OCI-LY1 (cell line): ENCODE measurements at regions not wholly inside any gene's neighbourhood (a gene's known extent, or its start where the extent isn't known, plus 50 kb on each side); places are given as distances from the start of the nearest gene placed in this dataset.
"Not testable (repeated sequence)": the region's sequence is repeated elsewhere in the genome, so short reads cannot be mapped to it uniquely, and the experiment has no call there.

Source experiments
- H2AFZ ChIP-seq: fragments of 200-600 bp; sonication (generic), shearing (Covaris generic); 2 replicates; pipeline ENCODE4 v1.6.0; 2014; ENCODE audit warnings: antibody characterized with exemption, mild to moderate bottlenecking, low read length
- H3F3A ChIP-seq: fragments of 200-600 bp; sonication (generic), shearing (Covaris generic); 2 replicates; pipeline ENCODE4 v1.6.0; 2014; ENCODE audit warnings: mild to moderate bottlenecking, antibody characterized with exemption, low read length, moderate library complexity; ENCODE audit not compliant: insufficient read depth
- H3K27ac ChIP-seq: fragments of 200-600 bp; sonication (generic); 2 replicates; pipeline ENCODE4 v1.5.1; 2014; ENCODE audit warnings: low read length, mixed run types, mild to moderate bottlenecking, low read depth; ENCODE audit not compliant: poor library complexity, severe bottlenecking
- H3K27me3 ChIP-seq: fragments of 200-600 bp; sonication (generic); 2 replicates; pipeline ENCODE4 v1.6.0; 2014; ENCODE audit warnings: antibody characterized with exemption, mild to moderate bottlenecking, low read length, moderate library complexity; ENCODE audit not compliant: insufficient read depth
- H3K36me3 ChIP-seq: fragments of 200-600 bp; sonication (generic); 2 replicates; pipeline ENCODE4 v1.6.1; 2014; ENCODE audit warnings: mild to moderate bottlenecking, antibody characterized with exemption, low read length, moderate library complexity, mixed read lengths; ENCODE audit not compliant: insufficient read depth
- H3K4me1 ChIP-seq: fragments of 200-600 bp; sonication (generic); 2 replicates; pipeline ENCODE4 v1.5.1; 2014; ENCODE audit warnings: mild to moderate bottlenecking, low read length, moderate library complexity; ENCODE audit not compliant: insufficient read depth, severe bottlenecking
- H3K4me2 ChIP-seq: fragments of 200-600 bp; sonication (generic), shearing (Covaris generic); 2 replicates; pipeline ENCODE4 v1.6.1; 2014; ENCODE audit warnings: low read length
- H3K4me3 ChIP-seq: fragments of 200-600 bp; sonication (generic); 2 replicates; pipeline ENCODE4 v1.5.1; 2014; ENCODE audit warnings: low read length, low read depth, mild to moderate bottlenecking, mixed read lengths; ENCODE audit not compliant: poor library complexity, severe bottlenecking
- H3K79me2 ChIP-seq: fragments of 200-600 bp; shearing (Covaris generic); 2 replicates; pipeline ENCODE4 v1.6.1; 2016; ENCODE audit warnings: mixed run types, low read length, mixed read lengths; ENCODE audit not compliant: insufficient read depth
- H3K9ac ChIP-seq: fragments of 200-600 bp; sonication (generic), shearing (Covaris generic); 2 replicates; pipeline ENCODE4 v1.6.1; 2014; ENCODE audit warnings: mild to moderate bottlenecking, low read length, mixed read lengths
- H3K9me2 ChIP-seq: fragments of 200-600 bp; sonication (generic), shearing (Covaris generic); 2 replicates; pipeline ENCODE4 v1.6.1; 2014; ENCODE audit warnings: low read depth, mild to moderate bottlenecking, low read length, mixed read lengths
- H3K9me3 ChIP-seq: fragments of 200-600 bp; shearing (Covaris generic); 2 replicates; pipeline ENCODE4 v1.6.1; 2014; ENCODE audit warnings: low read length, mixed read lengths
- H4K20me1 ChIP-seq: fragments of 200-600 bp; sonication (generic), shearing (Covaris generic); 2 replicates; pipeline ENCODE4 v1.6.0; 2016; ENCODE audit warnings: mild to moderate bottlenecking, low read length; ENCODE audit not compliant: insufficient read depth
- EZH2 ChIP-seq: fragments of 200-600 bp; sonication (generic), shearing (Covaris generic); IDR thresholded peaks from 2 replicates; pipeline ENCODE4 v1.8.0; 2017; ENCODE audit warnings: borderline replicate concordance, mixed run types, mild to moderate bottlenecking, antibody characterized with exemption, low read length, moderate library complexity, mixed read lengths
- TF ChIP-seq, protein P1 (sequence below): fragments of 200-600 bp; sonication (generic), shearing (Covaris generic); IDR thresholded peaks from 2 replicates; pipeline ENCODE4 v1.5.1; 2017; ENCODE audit warnings: mild to moderate bottlenecking, antibody characterized with exemption, low read length, moderate library complexity, mixed read lengths

DNA sequence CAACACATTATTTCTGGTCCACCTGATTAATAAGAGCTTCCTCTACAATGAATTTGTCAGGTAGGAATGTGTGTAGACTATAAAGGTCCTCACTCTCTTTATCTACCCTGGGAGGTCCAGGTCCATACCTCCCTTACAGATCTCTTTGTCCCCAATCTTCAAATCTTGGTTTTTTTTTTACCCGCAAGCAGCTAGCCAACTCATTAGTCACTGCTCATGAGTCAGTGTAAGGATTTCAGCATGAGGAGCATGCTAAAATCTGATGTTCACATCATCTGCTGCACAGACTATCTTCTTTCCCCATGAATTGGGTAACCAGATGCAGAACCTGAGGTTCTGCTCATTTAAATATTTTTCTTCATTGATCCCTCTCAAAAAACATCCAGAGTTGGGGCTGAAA lies 397.0 kb upstream of the ISX start:
- H4K20me1 ChIP-seq, result no peaks in the 10 kb centered on the region
- TF ChIP-seq EZH2, result no peak
- TF ChIP-seq, protein P1, sequence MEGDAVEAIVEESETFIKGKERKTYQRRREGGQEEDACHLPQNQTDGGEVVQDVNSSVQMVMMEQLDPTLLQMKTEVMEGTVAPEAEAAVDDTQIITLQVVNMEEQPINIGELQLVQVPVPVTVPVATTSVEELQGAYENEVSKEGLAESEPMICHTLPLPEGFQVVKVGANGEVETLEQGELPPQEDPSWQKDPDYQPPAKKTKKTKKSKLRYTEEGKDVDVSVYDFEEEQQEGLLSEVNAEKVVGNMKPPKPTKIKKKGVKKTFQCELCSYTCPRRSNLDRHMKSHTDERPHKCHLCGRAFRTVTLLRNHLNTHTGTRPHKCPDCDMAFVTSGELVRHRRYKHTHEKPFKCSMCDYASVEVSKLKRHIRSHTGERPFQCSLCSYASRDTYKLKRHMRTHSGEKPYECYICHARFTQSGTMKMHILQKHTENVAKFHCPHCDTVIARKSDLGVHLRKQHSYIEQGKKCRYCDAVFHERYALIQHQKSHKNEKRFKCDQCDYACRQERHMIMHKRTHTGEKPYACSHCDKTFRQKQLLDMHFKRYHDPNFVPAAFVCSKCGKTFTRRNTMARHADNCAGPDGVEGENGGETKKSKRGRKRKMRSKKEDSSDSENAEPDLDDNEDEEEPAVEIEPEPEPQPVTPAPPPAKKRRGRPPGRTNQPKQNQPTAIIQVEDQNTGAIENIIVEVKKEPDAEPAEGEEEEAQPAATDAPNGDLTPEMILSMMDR, result no peak
- no peaks in the 10 kb centered on the region for H3K4me1 ChIP-seq
- H3K27me3 ChIP-seq, result no peaks in the 10 kb centered on the region
- H3K9ac ChIP-seq, result no peak overlapping the region
- H3K79me2 ChIP-seq, result no peaks in the 10 kb centered on the region
- H3K36me3 ChIP-seq, result no peaks in the 10 kb centered on the region
- no peak overlapping the region for H3K4me3 ChIP-seq
- H3K9me3 ChIP-seq, result no peaks in the 10 kb centered on the region
- no peaks in the 10 kb centered on the region for H3F3A ChIP-seq
- H2AFZ ChIP-seq, result no peak overlapping the region
- H3K27ac ChIP-seq, result no peak overlapping the region
- no peaks in the 10 kb centered on the region for H3K9me2 ChIP-seq
- H3K4me2 ChIP-seq, result no peak overlapping the region

DNA sequence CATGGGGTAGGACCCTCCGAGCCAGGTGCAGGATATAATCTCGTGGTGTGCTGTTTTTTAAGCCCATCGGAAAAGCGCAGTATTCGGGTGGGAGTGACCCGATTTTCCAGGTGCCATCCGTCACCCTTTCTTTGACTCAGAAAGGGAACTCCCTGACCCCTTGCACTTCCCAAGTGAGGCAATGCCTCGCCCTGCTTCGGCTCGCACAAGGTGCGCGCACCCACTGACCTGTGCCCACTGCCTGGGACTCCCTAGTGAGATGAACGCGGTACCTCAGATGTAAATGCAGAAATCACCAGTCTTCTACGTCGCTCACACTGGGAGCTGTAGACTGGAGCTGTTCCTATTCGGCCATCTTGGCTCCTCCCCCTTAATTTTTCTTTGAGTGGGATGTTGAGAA lies 382.9 kb upstream of the ISX start:
- not testable (repeated sequence) for H2AFZ ChIP-seq, H3K36me3 ChIP-seq, H3K79me2 ChIP-seq, H3K9me3 ChIP-seq, H3K4me3 ChIP-seq, H3K27ac ChIP-seq, H3K27me3 ChIP-seq, H3K4me1 ChIP-seq, H4K20me1 ChIP-seq, H3K9me2 ChIP-seq, H3K4me2 ChIP-seq, H3K9ac ChIP-seq, H3F3A ChIP-seq

DNA sequence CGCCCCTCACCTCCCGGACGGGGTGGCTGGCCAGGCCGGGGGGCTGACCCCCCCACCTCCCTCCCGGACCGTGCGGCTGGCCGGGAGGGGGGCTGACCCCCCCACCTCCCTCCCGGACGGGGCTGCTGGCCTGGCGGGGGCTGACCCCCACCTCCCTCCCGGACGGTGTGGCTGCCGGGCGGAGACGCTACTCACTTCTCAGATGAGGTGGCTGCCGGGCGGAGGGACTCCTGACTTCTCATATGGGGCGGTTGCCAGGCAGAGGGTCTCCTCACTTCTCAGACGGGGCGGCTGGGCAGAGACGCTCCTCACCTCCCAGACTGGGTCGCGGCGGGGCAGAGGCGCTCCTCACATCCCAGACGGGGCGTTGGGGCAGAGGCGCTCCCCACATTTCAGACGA lies 381.7 kb upstream of the ISX start:
- H3K4me1 ChIP-seq, H3K27me3 ChIP-seq, H3K9me2 ChIP-seq, H3K36me3 ChIP-seq, H3K9me3 ChIP-seq, H3K27ac ChIP-seq, H3K79me2 ChIP-seq, H3F3A ChIP-seq, H3K4me2 ChIP-seq, H4K20me1 ChIP-seq, H3K4me3 ChIP-seq, H2AFZ ChIP-seq, H3K9ac ChIP-seq: not testable (repeated sequence)

DNA sequence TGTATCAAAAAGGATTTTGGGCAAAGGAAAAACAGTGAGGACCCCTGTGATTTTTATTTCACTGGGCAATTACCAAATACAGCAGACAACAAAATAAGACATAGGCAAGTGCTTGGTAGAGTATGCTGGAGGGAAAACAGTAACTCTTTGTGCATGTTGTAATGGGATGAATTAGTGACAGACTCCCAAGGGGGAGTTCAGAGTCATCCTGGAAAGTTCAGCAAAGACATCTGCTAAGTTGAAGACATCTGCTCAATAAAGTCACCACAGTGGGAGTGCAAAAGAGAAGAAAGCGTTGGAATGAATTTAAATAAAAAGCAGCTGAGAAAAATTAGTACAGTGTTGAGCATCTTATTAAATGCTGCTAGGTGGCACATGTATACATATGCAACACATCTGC lies 378.8 kb upstream of the ISX start:
- Histone ChIP-seq H3K4me3 (no peak overlapping the region), H3F3A (no peaks in the 10 kb centered on the region), H3K27ac (no peak overlapping the region), H3K9me2 (no peaks in the 10 kb centered on the region), H3K79me2 (no peaks in the 10 kb centered on the region), H3K9me3 (no peaks in the 10 kb centered on the region), H3K27me3 (no peaks in the 10 kb centered on the region), H3K4me1 (no peaks in the 10 kb centered on the region), H4K20me1 (no peaks in the 10 kb centered on the region), H3K9ac (no peak overlapping the region), H2AFZ (no peak overlapping the region), H3K36me3 (no peaks in the 10 kb centered on the region), H3K4me2 (no peak overlapping the region)
- TF ChIP-seq, protein P1, result no peak
- no peak for TF ChIP-seq EZH2
